ENCODE measurements at regions not wholly inside any gene's neighbourhood (a gene's known extent, or its start where the extent isn't known, plus 50 kb on each side); places are given as distances from the start of the nearest gene placed in this dataset.

DNA sequence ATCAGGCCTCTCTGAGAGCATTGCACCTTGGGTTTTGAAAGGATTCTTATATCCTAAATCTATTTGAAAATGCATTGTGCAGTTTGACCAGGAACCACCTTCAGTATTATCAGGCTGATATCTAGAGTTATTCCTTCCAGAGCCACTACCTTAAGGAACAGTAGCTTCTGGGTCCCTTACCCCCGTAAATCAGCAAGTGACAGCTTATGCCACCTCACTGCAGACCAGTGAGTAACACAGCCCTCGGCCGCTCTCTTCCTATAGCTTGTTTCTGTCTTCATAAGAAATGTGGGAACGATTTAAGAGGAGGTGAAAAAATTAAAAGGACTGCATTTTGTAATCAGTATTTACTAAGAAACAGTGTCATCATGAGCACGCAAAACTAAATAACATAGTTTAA is 584.2 kb downstream of the GALR1 start:
- FAIRE-seq (no peak), DNase-seq (ENCODE audit: insufficient read length) (no peak)
- no peak for TF ChIP-seq TAF1 (IDR thresholded peaks at IDR 0.05; ENCODE audit: borderline replicate concordance, low read depth, low read length)
- TF ChIP-seq POLR2AphosphoS5 (IDR thresholded peaks at IDR 0.05; ENCODE audit: low read depth, low read length), result no peak
- no peak for TF ChIP-seq POLR2A (IDR thresholded peaks at IDR 0.05; ENCODE audit: low read depth, low read length)

DNA sequence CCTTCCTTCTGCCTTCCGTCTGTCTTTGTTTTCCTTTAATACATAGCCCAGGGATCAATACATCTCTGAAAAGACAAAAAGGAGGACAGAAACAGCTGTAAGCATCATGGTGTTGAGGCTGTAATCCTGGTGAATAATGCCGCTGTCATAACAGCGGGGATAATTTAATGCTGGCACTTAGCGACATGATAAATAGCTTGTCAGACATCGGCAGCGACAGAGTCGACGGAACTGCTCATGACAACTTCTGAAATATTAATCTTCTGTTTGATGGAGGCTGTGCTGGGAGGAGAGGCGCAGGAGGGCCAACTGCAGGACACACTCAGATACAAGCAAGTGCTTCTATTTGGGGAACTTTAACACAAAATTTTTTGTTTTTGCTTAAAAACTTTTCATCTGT is 602.2 kb downstream of the GALR1 start:
- no peak for DNase-seq (ENCODE audit: insufficient read length)
- FAIRE-seq, result no peak
- TF ChIP-seq POLR2AphosphoS5 (IDR thresholded peaks at IDR 0.05; ENCODE audit: low read depth, low read length), result no peak

DNA sequence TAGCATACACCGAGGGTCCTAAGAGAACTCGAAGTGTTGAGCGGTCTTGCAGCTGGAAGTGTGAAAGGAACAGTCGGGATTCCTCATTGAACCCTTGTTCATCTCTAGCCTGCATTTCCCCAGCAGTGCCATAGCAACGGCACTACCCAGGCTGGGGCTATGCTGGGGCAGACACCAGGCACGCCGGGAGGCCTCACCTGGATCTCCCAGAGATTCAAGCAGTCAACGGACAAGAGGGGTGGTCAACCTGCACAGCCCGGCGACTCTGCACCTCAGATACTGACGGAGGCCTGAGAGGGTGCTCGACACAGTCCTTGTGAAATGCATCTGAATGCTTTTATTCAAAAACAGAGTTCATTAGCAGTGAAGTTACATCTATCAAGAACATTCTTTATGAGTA is 604.2 kb downstream of the GALR1 start:
- no peak for DNase-seq (ENCODE audit: insufficient read length)
- FAIRE-seq, result no peak
- no peak for TF ChIP-seq POLR2A (IDR thresholded peaks at IDR 0.05; ENCODE audit: low read depth, low read length)
- TF ChIP-seq POLR2AphosphoS5 (IDR thresholded peaks at IDR 0.05; ENCODE audit: low read depth, low read length), result no peak
- TF ChIP-seq TAF1 (IDR thresholded peaks at IDR 0.05; ENCODE audit: borderline replicate concordance, low read depth, low read length), result no peak

DNA sequence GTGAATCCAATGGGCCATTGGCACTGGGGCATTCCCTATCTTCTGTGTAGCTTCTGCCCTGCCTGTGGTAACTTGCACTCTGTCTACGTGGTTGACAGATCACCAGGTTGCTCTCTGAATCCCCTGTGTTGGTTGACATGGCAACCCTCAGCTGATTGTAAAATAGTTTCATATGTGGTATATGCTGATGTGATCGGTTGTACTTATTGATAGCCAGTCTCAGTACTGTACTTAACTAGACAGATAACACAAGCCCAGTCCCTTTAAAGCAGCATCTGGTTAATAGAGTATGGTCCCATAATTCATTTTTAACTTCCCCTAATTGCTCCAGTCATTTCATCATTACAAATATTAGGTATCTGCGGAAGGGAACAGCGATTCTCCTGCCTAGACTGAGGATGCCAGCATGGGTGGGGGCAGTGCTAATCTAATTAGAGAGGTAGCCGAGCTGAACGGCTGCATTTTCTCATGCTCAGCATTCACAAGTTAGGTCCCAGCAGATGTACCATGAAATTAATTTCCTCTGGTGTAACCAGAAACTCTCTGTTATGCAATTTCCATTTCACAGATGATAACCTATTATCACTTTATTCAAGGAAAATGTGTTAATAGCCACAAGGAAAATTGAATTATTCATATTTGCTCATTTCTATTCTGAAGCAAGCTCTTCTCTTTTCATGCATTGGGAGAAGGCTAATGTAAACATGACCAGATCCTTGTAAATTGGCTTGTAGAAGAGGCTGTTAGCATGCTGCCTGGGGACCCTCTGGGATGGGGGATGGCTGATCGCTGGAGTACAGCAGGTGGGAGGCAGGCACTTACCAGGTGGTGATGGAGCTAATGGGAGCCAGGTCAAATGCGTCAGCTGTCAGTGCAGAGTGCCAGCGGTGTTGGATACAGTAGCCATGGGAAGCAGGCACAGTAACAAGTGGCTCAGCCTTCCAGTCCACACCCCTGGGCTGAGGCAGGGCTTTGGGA is 608.3 kb downstream of the GALR1 start:
- no peak for DNase-seq (ENCODE audit: insufficient read length)
- FAIRE-seq, result no peak

DNA sequence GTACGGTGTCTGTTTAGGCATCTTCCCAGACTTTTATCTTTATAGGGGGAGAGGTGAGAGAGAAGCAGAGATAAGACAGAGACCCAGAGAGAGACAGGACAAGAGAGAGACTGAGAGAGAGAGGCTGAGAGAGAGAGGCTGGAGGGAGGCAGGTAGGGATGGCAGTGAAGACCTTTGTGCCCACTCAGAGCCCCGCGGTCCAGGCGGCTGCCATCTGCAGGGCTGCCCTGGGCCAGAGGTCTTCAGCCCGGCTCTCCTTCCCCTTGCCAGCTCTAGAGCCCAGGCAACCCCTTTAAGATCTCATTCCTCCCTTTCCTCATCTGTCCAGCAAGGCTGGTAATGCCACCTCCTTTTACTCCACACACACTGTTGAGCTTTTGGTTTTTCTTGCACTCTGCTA is 610.0 kb downstream of the GALR1 start:
- TF ChIP-seq POLR2A (IDR thresholded peaks at IDR 0.05; ENCODE audit: low read depth, low read length), result no peak
- no peak for FAIRE-seq
- DNase-seq (ENCODE audit: insufficient read length), result no peak

More for the DNA sequence above, 608.3 kb downstream of the GALR1 start:
- TF ChIP-seq POLR2AphosphoS5 (IDR thresholded peaks at IDR 0.05; ENCODE audit: low read depth, low read length) (no peak), POLR2A (IDR thresholded peaks at IDR 0.05; ENCODE audit: low read depth, low read length) (no peak), TAF1 (IDR thresholded peaks at IDR 0.05; ENCODE audit: borderline replicate concordance, low read depth, low read length) (no peak)

DNA sequence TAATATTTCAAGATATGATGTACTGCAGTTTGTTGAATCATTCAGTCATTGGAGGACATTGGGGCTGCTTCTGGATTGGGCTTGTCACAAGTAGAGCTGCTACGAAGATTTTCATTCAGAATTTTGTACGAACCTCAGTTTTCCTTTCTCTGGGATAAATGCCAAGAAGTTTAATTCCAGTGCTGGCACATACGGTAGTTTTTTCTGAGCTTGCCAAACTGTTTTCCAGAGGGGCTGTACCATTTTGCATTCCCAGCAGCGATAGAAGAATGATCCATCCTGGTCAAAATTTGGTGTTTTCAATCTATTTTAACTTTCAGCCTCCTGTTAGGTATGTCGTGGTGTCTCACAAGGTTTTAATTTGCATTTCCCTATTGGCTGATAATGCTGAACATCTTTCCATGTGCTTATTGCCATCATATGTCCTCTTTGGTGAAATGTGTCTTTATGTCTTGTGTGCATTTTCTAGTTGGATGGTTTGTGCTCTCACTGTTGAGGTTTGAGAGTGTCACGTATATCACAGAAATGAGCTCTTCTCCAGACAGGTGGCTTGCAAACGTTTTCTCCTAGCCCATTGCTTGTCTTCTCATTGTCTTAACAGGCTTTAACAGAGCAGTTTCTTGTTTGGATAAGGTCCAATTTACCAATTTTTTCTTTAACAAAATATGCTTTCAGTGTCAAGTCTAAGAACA is 612.6 kb downstream of the GALR1 start:
- FAIRE-seq, result no peak
- TF ChIP-seq POLR2AphosphoS5 (IDR thresholded peaks at IDR 0.05; ENCODE audit: low read depth, low read length), result no peak
- no peak for TF ChIP-seq POLR2A (IDR thresholded peaks at IDR 0.05; ENCODE audit: low read depth, low read length)
- TF ChIP-seq TAF1 (IDR thresholded peaks at IDR 0.05; ENCODE audit: borderline replicate concordance, low read depth, low read length), result no peak
- DNase-seq (ENCODE audit: insufficient read length), result no peak

DNA sequence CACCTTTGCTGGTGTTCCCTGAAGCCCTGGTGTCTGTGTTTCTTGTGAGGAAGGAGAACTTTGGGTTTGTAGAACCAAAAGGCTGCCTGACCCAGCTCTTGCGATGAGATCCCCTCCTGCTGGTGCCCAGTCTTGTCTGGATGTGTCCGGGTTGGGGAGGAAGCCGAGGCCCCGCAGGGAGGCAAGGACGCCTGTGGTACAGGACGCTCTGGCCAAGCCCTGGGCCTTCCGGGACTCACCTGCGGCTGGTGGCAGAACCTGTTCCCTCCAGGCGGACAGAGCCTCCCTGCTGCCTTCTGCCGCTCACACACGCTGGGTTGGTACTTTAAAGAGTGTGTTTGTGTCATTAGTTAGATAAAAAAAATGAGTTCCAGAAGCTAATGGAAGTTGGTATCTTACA is 616.2 kb downstream of the GALR1 start:
- no peak for DNase-seq (ENCODE audit: insufficient read length)
- no peak for FAIRE-seq
- TF ChIP-seq POLR2AphosphoS5 (IDR thresholded peaks at IDR 0.05; ENCODE audit: low read depth, low read length), result no peak
- no peak for TF ChIP-seq TAF1 (IDR thresholded peaks at IDR 0.05; ENCODE audit: borderline replicate concordance, low read depth, low read length)

DNA sequence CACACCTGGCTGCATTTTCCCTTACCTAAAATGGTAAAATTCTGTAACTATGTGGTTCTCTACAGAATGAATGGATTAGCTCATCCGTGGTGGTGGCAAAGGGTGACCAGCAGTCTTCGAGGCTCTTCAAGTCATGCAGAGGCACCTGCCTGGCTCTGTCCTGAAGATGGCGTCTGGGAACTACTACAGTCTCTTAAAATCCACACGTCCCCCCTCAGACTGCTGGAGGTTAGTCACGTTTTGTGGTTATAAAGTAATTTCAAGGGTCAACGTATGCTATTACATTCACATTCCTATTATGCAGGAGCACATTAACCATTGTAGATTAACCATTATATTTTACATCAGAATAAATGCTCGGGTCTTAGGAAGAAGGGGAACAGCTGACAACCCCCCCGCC is 616.7 kb downstream of the GALR1 start:
- TF ChIP-seq TAF1 (IDR thresholded peaks at IDR 0.05; ENCODE audit: borderline replicate concordance, low read depth, low read length), result no peak
- no peak for TF ChIP-seq POLR2AphosphoS5 (IDR thresholded peaks at IDR 0.05; ENCODE audit: low read depth, low read length)
- TF ChIP-seq POLR2A (IDR thresholded peaks at IDR 0.05; ENCODE audit: low read depth, low read length), result no peak
- no peak for DNase-seq (ENCODE audit: insufficient read length)

DNA sequence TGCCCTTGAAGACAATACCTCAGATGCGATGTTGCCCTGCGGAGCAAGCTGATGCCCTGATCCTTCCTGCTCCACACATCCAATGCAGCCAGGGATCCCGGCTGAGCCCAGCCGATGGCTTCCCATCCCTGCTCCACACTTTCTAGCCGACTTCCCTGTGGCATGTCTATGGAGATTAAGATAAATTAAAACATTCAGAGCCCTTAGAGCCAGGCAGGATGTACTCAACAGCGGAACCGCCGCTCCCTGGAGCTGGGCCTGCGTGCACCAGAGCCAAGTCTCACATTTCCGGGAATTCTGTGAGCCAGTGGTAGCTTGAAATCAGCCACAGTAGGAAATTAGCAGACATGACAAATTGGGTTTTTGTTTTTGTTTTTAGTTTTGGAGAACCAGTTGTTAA is 620.6 kb downstream of the GALR1 start:
- no peak for FAIRE-seq
- DNase-seq (ENCODE audit: insufficient read length), result no peak
- no peak for TF ChIP-seq TAF1 (IDR thresholded peaks at IDR 0.05; ENCODE audit: borderline replicate concordance, low read depth, low read length)
- no peak for TF ChIP-seq POLR2AphosphoS5 (IDR thresholded peaks at IDR 0.05; ENCODE audit: low read depth, low read length)
- no peak for TF ChIP-seq POLR2A (IDR thresholded peaks at IDR 0.05; ENCODE audit: low read depth, low read length)

More for the DNA sequence above, 616.7 kb downstream of the GALR1 start:
- FAIRE-seq, result no peak

DNA sequence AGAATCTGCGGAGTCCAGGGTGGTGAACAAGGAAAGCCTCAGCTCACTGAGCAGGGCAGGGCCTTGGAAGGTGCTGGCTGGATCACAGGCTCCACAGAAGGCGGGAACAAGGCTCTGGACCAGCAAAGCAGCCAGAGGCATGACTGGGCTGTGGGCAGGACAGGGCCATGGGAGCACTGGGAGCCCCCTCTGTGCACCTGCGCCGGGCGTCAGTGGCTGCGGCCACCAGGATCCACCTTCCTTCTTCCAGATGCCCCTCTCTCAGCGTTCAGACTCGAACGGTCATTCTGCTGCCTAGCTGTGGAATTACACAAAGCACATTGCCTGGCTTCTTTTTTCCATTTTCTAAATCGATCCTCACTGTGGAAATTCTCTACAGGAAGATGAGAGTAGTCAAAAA is 621.2 kb downstream of the GALR1 start:
- no peak for TF ChIP-seq POLR2A (IDR thresholded peaks at IDR 0.05; ENCODE audit: low read depth, low read length)
- TF ChIP-seq POLR2AphosphoS5 (IDR thresholded peaks at IDR 0.05; ENCODE audit: low read depth, low read length), result no peak
- TF ChIP-seq TAF1 (IDR thresholded peaks at IDR 0.05; ENCODE audit: borderline replicate concordance, low read depth, low read length), result no peak
- no peak for FAIRE-seq
- DNase-seq (ENCODE audit: insufficient read length), result no peak

DNA sequence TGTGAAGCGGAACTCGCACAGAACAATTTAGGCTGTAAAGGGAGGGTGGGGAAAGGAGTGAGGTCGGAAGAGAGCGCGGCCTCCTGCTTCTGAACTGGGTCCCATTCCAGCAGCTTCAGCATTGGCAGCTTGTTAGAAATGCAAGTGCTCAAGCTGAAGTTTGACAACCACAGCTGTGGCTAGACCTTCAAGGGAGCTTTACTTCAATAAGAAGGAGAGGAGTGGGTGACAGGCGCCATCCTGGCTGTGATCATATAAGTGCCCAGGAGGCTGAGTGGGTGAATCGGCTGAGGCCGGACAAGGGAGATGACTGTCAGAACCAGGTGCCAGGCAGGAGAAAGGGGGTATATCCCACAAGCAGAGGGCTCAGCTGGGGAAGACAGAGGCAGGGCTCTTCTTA is 622.5 kb downstream of the GALR1 start:
- no peak for FAIRE-seq
- TF ChIP-seq POLR2A (IDR thresholded peaks at IDR 0.05; ENCODE audit: low read depth, low read length) (no peak), POLR2AphosphoS5 (IDR thresholded peaks at IDR 0.05; ENCODE audit: low read depth, low read length) (no peak), TAF1 (IDR thresholded peaks at IDR 0.05; ENCODE audit: borderline replicate concordance, low read depth, low read length) (no peak)
- DNase-seq (ENCODE audit: insufficient read length), result no peak

DNA sequence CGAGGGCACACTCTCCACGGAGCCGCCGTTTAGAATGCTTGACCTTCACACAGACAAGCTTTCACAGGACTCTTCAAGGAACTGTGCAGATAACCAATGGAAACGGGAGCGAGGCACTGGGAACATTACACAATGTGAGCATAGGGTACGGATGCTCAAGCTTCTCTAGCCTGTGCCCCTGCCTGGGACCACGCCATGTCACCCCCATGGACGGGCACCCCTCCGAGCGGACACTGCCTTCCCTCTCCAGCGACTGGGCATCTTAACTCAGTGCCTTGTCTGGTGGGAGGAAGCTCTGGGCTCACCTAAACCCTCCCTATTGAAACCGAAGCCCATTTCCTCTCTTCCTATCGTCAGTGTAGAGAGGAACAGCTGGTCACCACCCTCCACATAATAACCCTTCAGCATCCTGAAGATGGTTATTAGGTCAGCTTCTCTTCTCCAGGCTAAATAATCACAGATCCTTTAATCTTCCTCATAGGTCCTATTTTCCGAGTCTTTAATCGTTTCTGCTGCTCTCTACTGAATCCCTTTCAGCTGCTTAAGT is 626.7 kb downstream of the GALR1 start:
- FAIRE-seq, result no peak
- no peak for DNase-seq (ENCODE audit: insufficient read length)
- TF ChIP-seq POLR2A (IDR thresholded peaks at IDR 0.05; ENCODE audit: low read depth, low read length) (no peak), POLR2AphosphoS5 (IDR thresholded peaks at IDR 0.05; ENCODE audit: low read depth, low read length) (no peak)

Measured in GM12892 (cell line).